ENCODE measurements at regions not wholly inside any gene's neighbourhood (a gene's known extent, or its start where the extent isn't known, plus 50 kb on each side); places are given as distances from the start of the nearest gene placed in this dataset.

DNA sequence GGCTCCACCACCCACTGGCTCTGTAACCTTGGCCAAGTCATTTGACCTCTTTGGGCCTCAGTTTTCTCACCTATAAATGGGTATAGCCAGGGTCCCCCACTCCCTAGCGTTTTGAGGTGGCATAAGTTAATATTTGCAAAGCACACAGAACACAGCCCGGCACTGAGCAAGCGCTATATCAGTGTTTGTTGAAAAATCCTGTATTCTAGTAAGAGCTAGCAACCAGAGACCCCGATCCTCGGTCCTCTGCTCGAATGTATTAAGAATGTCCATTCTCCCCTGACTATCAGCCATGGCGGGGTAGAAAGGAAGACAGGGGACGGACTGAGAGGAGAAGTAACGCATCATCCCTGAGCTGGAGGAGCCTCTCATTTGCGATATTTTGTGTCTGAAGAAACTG is 131.2 kb downstream of the IRF8 start:
- no peaks in the 10 kb centered on the region for H3F3A ChIP-seq (ENCODE audit: low read length, unreplicated experiment)
- H3K9me2 ChIP-seq (replicated peaks; ENCODE audit: low read length): no peaks in the 10 kb centered on the region
- ATAC-seq (no peak), DNase-seq (no peak)
- H3K4me2 ChIP-seq (ENCODE audit: low read length): no peak overlapping the region
- no peak overlapping the region for H3K27ac ChIP-seq (ENCODE audit: low read length)
- H4K20me1 ChIP-seq (ENCODE audit: low read length): no peaks in the 10 kb centered on the region
- H3K9me3 ChIP-seq (ENCODE audit: low read length): no peaks in the 10 kb centered on the region
- H3K27me3 ChIP-seq (ENCODE audit: low read length): peaks cover 38% of the 10 kb centered on the region
- ChIA-PET POLR2A (ENCODE audit: unreplicated experiment) (no interaction called here), CTCF (no interaction called here)
- no peak overlapping the region for H3K4me3 ChIP-seq (ENCODE audit: low read length)
- H2AFZ ChIP-seq (ENCODE audit: low read length): no peak overlapping the region
- no TSS peak for BruUV-seq (replicated peaks)
- no peaks in the 10 kb centered on the region for H3K36me3 ChIP-seq (ENCODE audit: low read depth, low read length)
- H3K79me2 ChIP-seq (ENCODE audit: low read length): no peaks in the 10 kb centered on the region
- TF ChIP-seq, protein P1, sequence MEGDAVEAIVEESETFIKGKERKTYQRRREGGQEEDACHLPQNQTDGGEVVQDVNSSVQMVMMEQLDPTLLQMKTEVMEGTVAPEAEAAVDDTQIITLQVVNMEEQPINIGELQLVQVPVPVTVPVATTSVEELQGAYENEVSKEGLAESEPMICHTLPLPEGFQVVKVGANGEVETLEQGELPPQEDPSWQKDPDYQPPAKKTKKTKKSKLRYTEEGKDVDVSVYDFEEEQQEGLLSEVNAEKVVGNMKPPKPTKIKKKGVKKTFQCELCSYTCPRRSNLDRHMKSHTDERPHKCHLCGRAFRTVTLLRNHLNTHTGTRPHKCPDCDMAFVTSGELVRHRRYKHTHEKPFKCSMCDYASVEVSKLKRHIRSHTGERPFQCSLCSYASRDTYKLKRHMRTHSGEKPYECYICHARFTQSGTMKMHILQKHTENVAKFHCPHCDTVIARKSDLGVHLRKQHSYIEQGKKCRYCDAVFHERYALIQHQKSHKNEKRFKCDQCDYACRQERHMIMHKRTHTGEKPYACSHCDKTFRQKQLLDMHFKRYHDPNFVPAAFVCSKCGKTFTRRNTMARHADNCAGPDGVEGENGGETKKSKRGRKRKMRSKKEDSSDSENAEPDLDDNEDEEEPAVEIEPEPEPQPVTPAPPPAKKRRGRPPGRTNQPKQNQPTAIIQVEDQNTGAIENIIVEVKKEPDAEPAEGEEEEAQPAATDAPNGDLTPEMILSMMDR (conservative IDR thresholded peaks at IDR 0.05; ENCODE audit: low read depth, low read length): no peak
- TF ChIP-seq EZH2 (IDR thresholded peaks at IDR 0.05; ENCODE audit: low read length, unreplicated experiment): no peak
- no peak for TF ChIP-seq EZH2phosphoT487 (IDR thresholded peaks at IDR 0.05; ENCODE audit: borderline replicate concordance, low read length)
- intact Hi-C loops (cut with micrococcal nuclease): no loop called here
- H3K9ac ChIP-seq (ENCODE audit: low read length): no peak overlapping the region
- H3K4me1 ChIP-seq (ENCODE audit: insufficient read depth, low read length): no peaks in the 10 kb centered on the region

DNA sequence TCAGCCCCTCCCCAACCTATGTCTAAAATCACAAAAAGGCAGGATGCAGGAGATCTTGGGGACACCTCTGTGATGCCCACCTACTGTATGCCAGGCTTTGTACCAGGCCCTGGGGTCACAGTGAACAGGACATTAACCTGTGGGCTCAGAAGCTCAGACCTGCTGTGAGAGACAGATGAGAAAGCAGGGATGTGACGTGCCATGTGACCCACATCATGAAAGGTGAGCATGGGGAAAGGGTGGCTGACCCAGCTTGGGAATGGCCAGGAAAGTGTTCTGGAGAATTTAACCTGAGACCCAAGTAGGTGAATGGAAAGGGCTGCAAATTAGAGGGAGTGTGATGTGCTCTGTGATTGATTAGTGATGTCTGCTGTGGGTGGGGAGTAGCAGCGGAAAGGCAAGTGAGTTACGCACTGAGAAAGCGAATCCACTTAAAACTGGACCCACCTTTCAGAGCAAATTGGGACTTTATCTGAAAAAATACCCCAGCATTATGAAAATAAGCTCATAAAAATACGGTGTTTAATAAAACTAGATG is 132.2 kb downstream of the IRF8 start:
- no TSS peak for BruUV-seq (replicated peaks)
- POLR2A ChIA-PET (ENCODE audit: unreplicated experiment): interaction anchor here (0.6 kb wide), 1 partner anchor 780 kb away, joined by 3 read pairs; no protein-coding TSS in a partner anchor
- no peak for ATAC-seq
- H3K79me2 ChIP-seq (ENCODE audit: low read length): no peaks in the 10 kb centered on the region
- no peaks in the 10 kb centered on the region for H4K20me1 ChIP-seq (ENCODE audit: low read length)
- H3K4me3 ChIP-seq (ENCODE audit: low read length): no peak overlapping the region
- H3K27me3 ChIP-seq (ENCODE audit: low read length): peaks cover 38% of the 10 kb centered on the region
- no peaks in the 10 kb centered on the region for H3K9me2 ChIP-seq (replicated peaks; ENCODE audit: low read length)
- H3K9me3 ChIP-seq (ENCODE audit: low read length): no peaks in the 10 kb centered on the region
- H3K4me1 ChIP-seq (ENCODE audit: insufficient read depth, low read length): no peaks in the 10 kb centered on the region
- no peak overlapping the region for H3K27ac ChIP-seq (ENCODE audit: low read length)
- no peaks in the 10 kb centered on the region for H3F3A ChIP-seq (ENCODE audit: low read length, unreplicated experiment)
- DNase-seq: no peak
- H3K4me2 ChIP-seq (ENCODE audit: low read length): no peak overlapping the region
- intact Hi-C loops (cut with micrococcal nuclease): no loop called here
- no peak overlapping the region for H3K9ac ChIP-seq (ENCODE audit: low read length)
- no peak overlapping the region for H2AFZ ChIP-seq (ENCODE audit: low read length)
- TF ChIP-seq, protein P1 (conservative IDR thresholded peaks at IDR 0.05; ENCODE audit: low read depth, low read length): no peak
- TF ChIP-seq EZH2 (IDR thresholded peaks at IDR 0.05; ENCODE audit: low read length, unreplicated experiment) (no peak), EZH2phosphoT487 (IDR thresholded peaks at IDR 0.05; ENCODE audit: borderline replicate concordance, low read length) (no peak)
- H3K36me3 ChIP-seq (ENCODE audit: low read depth, low read length): no peaks in the 10 kb centered on the region
- CTCF ChIA-PET: interaction anchor here (0.6 kb wide), 1 partner anchor 212 kb away, joined by 15 read pairs; no protein-coding TSS in a partner anchor

DNA sequence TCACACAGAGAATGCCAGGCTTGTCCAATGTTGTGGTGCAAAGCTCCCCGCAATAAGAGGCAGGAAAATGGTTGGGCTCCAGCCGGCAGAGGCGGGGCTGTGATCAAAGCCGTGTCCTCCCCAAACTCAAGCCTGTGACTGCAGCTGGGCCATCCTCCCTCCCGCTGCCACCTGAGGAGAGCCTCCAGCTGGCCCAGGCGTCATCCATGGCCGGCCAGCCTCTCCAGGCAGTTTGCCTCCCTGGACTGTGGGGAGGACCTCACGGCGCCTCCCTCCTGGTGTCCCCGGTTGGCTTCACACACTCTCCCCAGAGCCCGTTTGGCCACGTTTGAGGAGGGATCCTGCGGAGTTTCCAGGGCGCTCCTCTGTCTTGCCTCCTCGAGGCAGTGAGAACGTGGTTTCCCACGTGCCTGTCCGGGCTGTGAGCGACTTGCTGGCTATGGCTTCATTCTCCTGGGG is 134.1 kb downstream of the IRF8 start:
- no peak overlapping the region for H2AFZ ChIP-seq (ENCODE audit: low read length)
- H4K20me1 ChIP-seq (ENCODE audit: low read length): no peaks in the 10 kb centered on the region
- H3K4me2 ChIP-seq (ENCODE audit: low read length): no peak overlapping the region
- no peaks in the 10 kb centered on the region for H3K4me1 ChIP-seq (ENCODE audit: insufficient read depth, low read length)
- no peak for ATAC-seq
- H3K9me3 ChIP-seq (ENCODE audit: low read length): no peaks in the 10 kb centered on the region
- no peaks in the 10 kb centered on the region for H3K79me2 ChIP-seq (ENCODE audit: low read length)
- H3K36me3 ChIP-seq (ENCODE audit: low read depth, low read length): no peaks in the 10 kb centered on the region
- intact Hi-C loops (cut with micrococcal nuclease): no loop called here
- no peak overlapping the region for H3K27ac ChIP-seq (ENCODE audit: low read length)
- no peak overlapping the region for H3K9ac ChIP-seq (ENCODE audit: low read length)
- ChIA-PET POLR2A (ENCODE audit: unreplicated experiment) (no interaction called here), CTCF (no interaction called here)
- TF ChIP-seq EZH2 (IDR thresholded peaks at IDR 0.05; ENCODE audit: low read length, unreplicated experiment) (no peak), EZH2phosphoT487 (IDR thresholded peaks at IDR 0.05; ENCODE audit: borderline replicate concordance, low read length) (no peak)
- TF ChIP-seq, protein P1 (conservative IDR thresholded peaks at IDR 0.05; ENCODE audit: low read depth, low read length): no peak
- no TSS peak for BruUV-seq (replicated peaks)
- H3F3A ChIP-seq (ENCODE audit: low read length, unreplicated experiment): no peaks in the 10 kb centered on the region
- no peaks in the 10 kb centered on the region for H3K9me2 ChIP-seq (replicated peaks; ENCODE audit: low read length)
- no peak overlapping the region for H3K4me3 ChIP-seq (ENCODE audit: low read length)
- DNase-seq: no peak
- peaks cover 32% of the 10 kb centered on the region for H3K27me3 ChIP-seq (ENCODE audit: low read length)

Measured in PC-3 (cell line).